GM23248 (cell line): ENCODE measurements at regions not wholly inside any gene's neighbourhood (a gene's known extent, or its start where the extent isn't known, plus 50 kb on each side); places are given as distances from the start of the nearest gene placed in this dataset.

ENCODE experiments used
- DNase-seq: peaks from one replicate; pipeline ENCODE4 v3.0.0-alpha.2; 2015
- H2AFZ ChIP-seq: fragments of 200-600 bp; sonication (generic); 2 replicates; pipeline ENCODE4 v1.6.1; 2016; ENCODE audit warnings: antibody characterized with exemption
- H3F3A ChIP-seq: fragments of 200-600 bp; sonication (generic); 2 replicates; pipeline ENCODE4 v1.6.1; 2016; ENCODE audit warnings: mild to moderate bottlenecking, antibody characterized with exemption, mixed run types; ENCODE audit not compliant: insufficient read depth
- H3K27ac ChIP-seq: fragments of 200-600 bp; sonication (generic); 2 replicates; pipeline ENCODE4 v1.5.1; 2016; ENCODE audit warnings: mild to moderate bottlenecking
- H3K27me3 ChIP-seq: fragments of 200-600 bp; sonication (generic); replicated peaks from 2 replicates; pipeline ENCODE4 v1.6.1; 2016; ENCODE audit warnings: mild to moderate bottlenecking; ENCODE audit not compliant: insufficient read depth
- H3K36me3 ChIP-seq: fragments of 200-600 bp; sonication (generic); 2 replicates; pipeline ENCODE4 v1.6.1; 2016; ENCODE audit warnings: low read depth, mild to moderate bottlenecking
- H3K4me1 ChIP-seq: fragments of 200-600 bp; sonication (generic); 2 replicates; pipeline ENCODE4 v1.6.1; 2016; ENCODE audit warnings: mild to moderate bottlenecking; ENCODE audit not compliant: insufficient read depth
- H3K4me2 ChIP-seq: fragments of 200-600 bp; sonication (generic); one replicate; pipeline ENCODE4 v1.6.1; 2016; ENCODE audit warnings: mild to moderate bottlenecking; ENCODE audit not compliant: unreplicated experiment
- H3K4me3 ChIP-seq: fragments of 200-600 bp; sonication (generic); 2 replicates; pipeline ENCODE4 v1.5.1; 2016; ENCODE audit warnings: mild to moderate bottlenecking
- H3K79me2 ChIP-seq: fragments of 200-600 bp; sonication (generic); 2 replicates; pipeline ENCODE4 v1.6.1; 2016; ENCODE audit warnings: mild to moderate bottlenecking; ENCODE audit not compliant: insufficient read depth
- H3K9ac ChIP-seq: fragments of 200-600 bp; sonication (generic); 2 replicates; pipeline ENCODE4 v1.6.1; 2016; ENCODE audit warnings: mild to moderate bottlenecking
- H3K9me2 ChIP-seq: fragments of 200-600 bp; sonication (generic); 2 replicates; pipeline ENCODE4 v1.6.1; 2016; ENCODE audit warnings: mixed run types, mild to moderate bottlenecking, moderate library complexity; ENCODE audit not compliant: insufficient read depth
- H3K9me3 ChIP-seq: fragments of 200-600 bp; sonication (generic); one replicate; pipeline ENCODE4 v1.6.1; 2017; ENCODE audit warnings: low read depth
- H4K20me1 ChIP-seq: fragments of 200-600 bp; sonication (generic); 2 replicates; pipeline ENCODE4 v1.6.0; 2016; ENCODE audit not compliant: insufficient read depth
- EZH2 ChIP-seq: fragments of 200-600 bp; sonication (generic); IDR thresholded peaks from 2 replicates; pipeline ENCODE4 v1.6.1; 2018; ENCODE audit warnings: antibody characterized with exemption, mild to moderate bottlenecking; ENCODE audit not compliant: insufficient read depth, poor library complexity, severe bottlenecking
- EZH2phosphoT487 ChIP-seq: fragments of 200-600 bp; sonication (generic); IDR thresholded peaks from 2 replicates; pipeline ENCODE4 v1.6.1; 2018; ENCODE audit warnings: antibody characterized with exemption, moderate library complexity, mild to moderate bottlenecking, low read depth; ENCODE audit not compliant: insufficient read depth
- WGBS, 2 experiments: methylation state at CpG; one replicate each; pipeline ENCODE4 v1.1.6; 2015 to 2017; ENCODE audit warnings: low lambda C conversion rate in 2 of 2, low coverage in 1 of 2; ENCODE audit errors: missing lambda C conversion rate in 2 of 2; 5-methylcytosine and 5-hydroxymethylcytosine counted together
- in situ Hi-C: fragments of 300-500 bp; cut with MboI; formaldehyde crosslinking; loops from 2 replicates; pipeline ENCODE4 v1.15.0; 2020

DNA sequence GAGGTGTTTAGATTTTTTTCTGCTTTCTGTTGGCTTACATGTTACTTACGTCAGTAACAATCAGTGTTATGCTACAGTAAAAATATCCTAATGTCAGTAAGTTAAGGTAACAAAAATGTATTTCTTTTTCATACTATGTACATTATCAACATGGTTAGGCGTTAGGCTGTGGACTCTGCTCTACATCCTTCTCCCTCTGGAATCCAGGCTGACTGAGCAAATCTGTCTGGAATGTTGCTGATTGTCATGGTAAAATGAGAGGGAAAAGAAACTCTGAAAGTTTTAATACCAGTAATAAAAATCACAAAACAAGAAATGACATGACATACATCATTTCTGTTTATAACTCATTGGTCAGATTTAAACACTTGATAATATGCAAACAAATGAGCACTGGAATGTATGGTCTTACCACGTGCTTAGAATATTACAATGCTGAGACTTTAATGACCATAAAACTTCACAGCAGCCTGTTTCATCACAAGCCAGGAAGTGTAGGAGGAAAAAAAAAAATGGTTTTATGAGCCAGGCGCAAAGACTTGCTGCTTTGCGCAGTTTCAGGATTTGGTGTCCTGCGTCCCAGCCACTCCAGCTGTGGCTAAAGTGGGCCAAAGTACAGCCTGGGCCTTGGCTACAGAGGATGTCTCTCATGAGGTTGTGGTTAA lies 252.4 kb downstream of the FSIP2 start:
- 73 to 76% methylated on average over 6 of the region's 6 CpGs for WGBS, 2 experiments
- no peak overlapping the region for H3K4me3 ChIP-seq

DNA sequence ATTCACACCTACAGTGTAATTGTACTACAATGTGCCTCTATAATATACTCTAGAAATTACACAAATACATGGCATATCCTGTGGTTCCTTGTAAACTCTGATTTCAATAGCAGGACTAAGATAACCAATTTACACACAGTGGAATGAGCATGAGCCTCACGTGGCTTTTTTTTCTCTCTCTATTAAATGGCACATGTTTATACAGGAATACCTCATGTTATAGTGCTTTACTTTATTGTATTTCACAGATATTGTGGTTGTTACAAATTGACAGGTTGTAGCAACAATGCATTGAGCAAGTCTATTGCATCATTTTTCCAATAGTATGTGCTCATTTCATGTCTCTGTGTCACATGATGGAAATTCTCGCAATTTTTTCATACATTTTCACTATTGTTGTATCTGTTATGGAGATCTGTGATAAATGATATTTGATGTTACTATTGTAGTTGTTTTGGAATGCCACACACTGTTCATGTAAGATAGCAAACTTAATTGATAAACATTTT lies 260.0 kb downstream of the FSIP2 start:
- Histone ChIP-seq H3K27me3 (no peaks in the 10 kb centered on the region), H3F3A (no peaks in the 10 kb centered on the region), H3K79me2 (no peaks in the 10 kb centered on the region), H3K4me1 (no peaks in the 10 kb centered on the region), H3K4me2 (no peak overlapping the region), H3K9me2 (no peaks in the 10 kb centered on the region), H3K36me3 (no peaks in the 10 kb centered on the region), H3K9ac (no peak overlapping the region), H4K20me1 (no peaks in the 10 kb centered on the region), H2AFZ (no peak overlapping the region), H3K9me3 (no peaks in the 10 kb centered on the region), H3K4me3 (no peak overlapping the region), H3K27ac (no peak overlapping the region)
- no peak for DNase-seq
- no peak for TF ChIP-seq EZH2
- no peak for TF ChIP-seq EZH2phosphoT487
- 86 to 90% methylated on average over 2 of the region's 2 CpGs for WGBS, 2 experiments
- in situ Hi-C loops = no loop called here

More for the DNA sequence above, 252.4 kb downstream of the FSIP2 start:
- in situ Hi-C loops = no loop called here
- H3K4me2 ChIP-seq = no peak overlapping the region
- no peaks in the 10 kb centered on the region for H3K9me2 ChIP-seq
- H3K9me3 ChIP-seq = no peaks in the 10 kb centered on the region
- no peaks in the 10 kb centered on the region for H4K20me1 ChIP-seq
- no peaks in the 10 kb centered on the region for H3F3A ChIP-seq
- H3K27ac ChIP-seq = no peak overlapping the region
- no peak for TF ChIP-seq EZH2phosphoT487
- TF ChIP-seq EZH2 = no peak
- DNase-seq = peak; percentile 2
- no peak overlapping the region for H2AFZ ChIP-seq
- no peak overlapping the region for H3K9ac ChIP-seq
- no peaks in the 10 kb centered on the region for H3K79me2 ChIP-seq
- 0 out of 2 replicates have a peak, but pooled peaks cover 4% of the 10 kb centered on the region for H3K27me3 ChIP-seq
- H3K36me3 ChIP-seq = no peaks in the 10 kb centered on the region
- H3K4me1 ChIP-seq = no peaks in the 10 kb centered on the region

DNA sequence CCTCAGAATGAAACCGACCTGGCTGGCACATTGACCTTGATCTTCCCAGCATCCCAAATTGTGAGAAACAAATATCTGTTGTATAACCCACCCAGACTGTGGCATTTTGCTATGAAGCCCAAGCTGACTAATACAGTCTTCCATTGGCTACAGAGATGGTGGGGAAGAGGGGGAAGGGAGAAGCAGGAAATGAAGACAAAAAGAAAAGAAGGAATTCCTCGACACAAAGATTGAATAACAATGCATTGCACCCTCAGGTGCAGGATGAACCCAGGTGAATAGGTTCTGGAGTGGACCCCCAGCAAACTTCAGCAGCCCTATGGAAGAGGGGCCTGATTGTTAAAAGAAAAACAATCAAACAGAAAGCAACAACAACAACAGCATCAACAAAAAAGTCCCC lies 270.7 kb downstream of the FSIP2 start:
- Histone ChIP-seq H3K4me1 (no peaks in the 10 kb centered on the region), H3K4me2 (no peak overlapping the region), H3K27ac (no peak overlapping the region), H3K27me3 (no peaks in the 10 kb centered on the region), H3K36me3 (no peaks in the 10 kb centered on the region), H3K4me3 (no peak overlapping the region), H3K9me2 (no peaks in the 10 kb centered on the region), H3K9ac (no peak overlapping the region), H2AFZ (no peak overlapping the region), H3K9me3 (no peaks in the 10 kb centered on the region), H3F3A (no peaks in the 10 kb centered on the region), H3K79me2 (no peaks in the 10 kb centered on the region), H4K20me1 (no peaks in the 10 kb centered on the region)
- 20 to 25% methylated on average over 2 of the region's 2 CpGs for WGBS, 2 experiments
- no peak for DNase-seq
- in situ Hi-C loops = no loop called here
- no peak for TF ChIP-seq EZH2
- no peak for TF ChIP-seq EZH2phosphoT487

DNA sequence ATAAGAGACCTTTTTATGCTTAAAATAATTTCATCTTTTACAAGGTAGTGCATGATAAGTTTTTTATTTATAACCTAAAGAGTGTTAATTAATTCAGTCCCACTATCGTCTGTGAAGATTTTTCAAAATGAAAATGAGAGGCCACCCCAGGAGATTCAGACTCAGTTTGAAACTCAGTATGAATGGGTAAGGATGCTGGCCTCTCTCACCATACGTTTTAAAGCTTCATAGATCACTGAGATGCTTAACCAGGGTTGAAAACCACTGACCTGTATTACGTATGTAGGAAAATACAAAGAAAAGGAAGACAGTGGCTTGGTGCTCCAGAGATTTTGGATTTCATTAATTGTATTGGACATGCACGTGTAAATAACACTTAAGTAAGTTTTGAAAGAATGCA lies 278.7 kb downstream of the FSIP2 start:
- Histone ChIP-seq H4K20me1 (no peaks in the 10 kb centered on the region), H3K9ac (no peak overlapping the region), H3K4me2 (no peak overlapping the region), H2AFZ (no peak overlapping the region), H3K36me3 (no peaks in the 10 kb centered on the region), H3K9me2 (no peaks in the 10 kb centered on the region), H3K4me3 (no peak overlapping the region), H3K27me3 (no peaks in the 10 kb centered on the region), H3K27ac (no peak overlapping the region), H3K4me1 (no peaks in the 10 kb centered on the region), H3F3A (no peaks in the 10 kb centered on the region), H3K9me3 (no peaks in the 10 kb centered on the region), H3K79me2 (no peaks in the 10 kb centered on the region)
- in situ Hi-C loops = no loop called here
- TF ChIP-seq EZH2 (no peak), EZH2phosphoT487 (no peak)
- 45 to 55% methylated on average over 4 of the region's 4 CpGs for WGBS, 2 experiments
- DNase-seq = no peak
